ENCODE measurements at regions not wholly inside any gene's neighbourhood (a gene's known extent, or its start where the extent isn't known, plus 50 kb on each side); places are given as distances from the start of the nearest gene placed in this dataset.
"Not testable (repeated sequence)": the region's sequence is repeated elsewhere in the genome, so short reads cannot be mapped to it uniquely, and the experiment has no call there.

GRCh38 chr12:131530422-131530821 is 180.5 kb upstream of the SFSWAP start:
- DNase-seq (ENCODE audit: low read depth in 2 of 2, low spot score in 1 of 2) = no peak

GRCh38 chr12:131533139-131533538 is 177.8 kb upstream of the SFSWAP start:
- DNase-seq (ENCODE audit: low read depth in 2 of 2, low spot score in 1 of 2) = no peak

- no peak for DNase-seq (ENCODE audit: low read depth in 2 of 2, low spot score in 1 of 2)
Observed at GRCh38 chr12:131535779-131536178, 175.1 kb upstream of the SFSWAP start.

GRCh38 chr12:131536337-131536736 is 174.6 kb upstream of the SFSWAP start:
- no peak for DNase-seq (ENCODE audit: low read depth in 2 of 2, low spot score in 1 of 2)

- DNase-seq (ENCODE audit: low read depth in 2 of 2, low spot score in 1 of 2) = no peak
Observed at GRCh38 chr12:131536766-131537165, 174.1 kb upstream of the SFSWAP start.

- no peak for DNase-seq (ENCODE audit: low read depth in 2 of 2, low spot score in 1 of 2)
Observed at GRCh38 chr12:131537267-131537958, 173.5 kb upstream of the SFSWAP start.

- no peak for DNase-seq (ENCODE audit: low read depth in 2 of 2, low spot score in 1 of 2)
Observed at GRCh38 chr12:131539381-131539780, 171.5 kb upstream of the SFSWAP start.

- no peak for DNase-seq (ENCODE audit: low read depth in 2 of 2, low spot score in 1 of 2)
Observed at GRCh38 chr12:131540138-131540623, 170.7 kb upstream of the SFSWAP start.

- DNase-seq (ENCODE audit: low read depth in 2 of 2, low spot score in 1 of 2) = not testable (repeated sequence)
Observed at GRCh38 chr12:131541512-131541911, 169.4 kb upstream of the SFSWAP start.

- DNase-seq (ENCODE audit: low read depth in 2 of 2, low spot score in 1 of 2) = no peak
Observed at GRCh38 chr12:131542351-131542750, 168.5 kb upstream of the SFSWAP start.

- DNase-seq (ENCODE audit: low read depth in 2 of 2, low spot score in 1 of 2) = no peak
Observed at GRCh38 chr12:131543040-131543439, 167.8 kb upstream of the SFSWAP start.

GRCh38 chr12:131547555-131547954 is 163.3 kb upstream of the SFSWAP start:
- DNase-seq (ENCODE audit: low read depth in 2 of 2, low spot score in 1 of 2) = no peak

- no peak for DNase-seq (ENCODE audit: low read depth in 2 of 2, low spot score in 1 of 2)
Observed at GRCh38 chr12:131550121-131550520, 160.8 kb upstream of the SFSWAP start.

- no peak for DNase-seq (ENCODE audit: low read depth in 2 of 2, low spot score in 1 of 2)
Observed at GRCh38 chr12:131551675-131552491, 159.0 kb upstream of the SFSWAP start.

- no peak for DNase-seq (ENCODE audit: low read depth in 2 of 2, low spot score in 1 of 2)
Observed at GRCh38 chr12:131552492-131552863, 158.4 kb upstream of the SFSWAP start.

- no peak for DNase-seq (ENCODE audit: low read depth in 2 of 2, low spot score in 1 of 2)
Observed at GRCh38 chr12:131553096-131553777, 157.7 kb upstream of the SFSWAP start.

- no peak for DNase-seq (ENCODE audit: low read depth in 2 of 2, low spot score in 1 of 2)
Observed at GRCh38 chr12:131555197-131555846, 155.6 kb upstream of the SFSWAP start.

- no peak for DNase-seq (ENCODE audit: low read depth in 2 of 2, low spot score in 1 of 2)
Observed at GRCh38 chr12:131555866-131556265, 155.0 kb upstream of the SFSWAP start.

GRCh38 chr12:131557078-131557709 is 153.7 kb upstream of the SFSWAP start:
- no peak for DNase-seq (ENCODE audit: low read depth in 2 of 2, low spot score in 1 of 2)

GRCh38 chr12:131559517-131560516 is 151.1 kb upstream of the SFSWAP start:
- DNase-seq (ENCODE audit: low read depth in 2 of 2, low spot score in 1 of 2) = no peak
